ENCODE measurements at regions not wholly inside any gene's neighbourhood (a gene's known extent, or its start where the extent isn't known, plus 50 kb on each side); places are given as distances from the start of the nearest gene placed in this dataset.

- TF ChIP-seq REST (IDR thresholded peaks at IDR 0.05; ENCODE audit: unreplicated experiment) = no peak
- TF ChIP-seq ZNF114 (CRISPR knock-in tag; IDR thresholded peaks at IDR 0.05) = no peak
Observed at GRCh38 chr7:145434811-145435210, 599.0 kb upstream of the TPK1 start (continued).

- H3K27me3 ChIP-seq (ENCODE audit: insufficient read depth) = no peaks in the 10 kb centered on the region
- H4K20me1 ChIP-seq (replicated peaks; ENCODE audit: insufficient read depth) = no peaks in the 10 kb centered on the region
- peaks cover 26% of the 10 kb centered on the region for H3K36me3 Mint-ChIP-seq (ENCODE audit: low read depth)
- no peak for TF ChIP-seq ETS1 (IDR thresholded peaks at IDR 0.05)
- TF ChIP-seq ZNF331 (CRISPR knock-in tag; IDR thresholded peaks at IDR 0.05; ENCODE audit: low read depth) = no peak
- TF ChIP-seq, protein P1, sequence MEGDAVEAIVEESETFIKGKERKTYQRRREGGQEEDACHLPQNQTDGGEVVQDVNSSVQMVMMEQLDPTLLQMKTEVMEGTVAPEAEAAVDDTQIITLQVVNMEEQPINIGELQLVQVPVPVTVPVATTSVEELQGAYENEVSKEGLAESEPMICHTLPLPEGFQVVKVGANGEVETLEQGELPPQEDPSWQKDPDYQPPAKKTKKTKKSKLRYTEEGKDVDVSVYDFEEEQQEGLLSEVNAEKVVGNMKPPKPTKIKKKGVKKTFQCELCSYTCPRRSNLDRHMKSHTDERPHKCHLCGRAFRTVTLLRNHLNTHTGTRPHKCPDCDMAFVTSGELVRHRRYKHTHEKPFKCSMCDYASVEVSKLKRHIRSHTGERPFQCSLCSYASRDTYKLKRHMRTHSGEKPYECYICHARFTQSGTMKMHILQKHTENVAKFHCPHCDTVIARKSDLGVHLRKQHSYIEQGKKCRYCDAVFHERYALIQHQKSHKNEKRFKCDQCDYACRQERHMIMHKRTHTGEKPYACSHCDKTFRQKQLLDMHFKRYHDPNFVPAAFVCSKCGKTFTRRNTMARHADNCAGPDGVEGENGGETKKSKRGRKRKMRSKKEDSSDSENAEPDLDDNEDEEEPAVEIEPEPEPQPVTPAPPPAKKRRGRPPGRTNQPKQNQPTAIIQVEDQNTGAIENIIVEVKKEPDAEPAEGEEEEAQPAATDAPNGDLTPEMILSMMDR (conservative IDR thresholded peaks at IDR 0.05; ENCODE audit: low read depth in 2 of 2) = no peak
- no peak for TF ChIP-seq CREB1 (CRISPR knock-in tag; IDR thresholded peaks at IDR 0.05; ENCODE audit: low read depth)
- TF ChIP-seq ZNF114 (CRISPR knock-in tag; IDR thresholded peaks at IDR 0.05) = no peak
- no peak for TF ChIP-seq JUNB (IDR thresholded peaks at IDR 0.05; ENCODE audit: unreplicated experiment)
- no peak for TF ChIP-seq NANOG (IDR thresholded peaks at IDR 0.05; ENCODE audit: borderline replicate concordance)
- TF ChIP-seq, protein P2, sequence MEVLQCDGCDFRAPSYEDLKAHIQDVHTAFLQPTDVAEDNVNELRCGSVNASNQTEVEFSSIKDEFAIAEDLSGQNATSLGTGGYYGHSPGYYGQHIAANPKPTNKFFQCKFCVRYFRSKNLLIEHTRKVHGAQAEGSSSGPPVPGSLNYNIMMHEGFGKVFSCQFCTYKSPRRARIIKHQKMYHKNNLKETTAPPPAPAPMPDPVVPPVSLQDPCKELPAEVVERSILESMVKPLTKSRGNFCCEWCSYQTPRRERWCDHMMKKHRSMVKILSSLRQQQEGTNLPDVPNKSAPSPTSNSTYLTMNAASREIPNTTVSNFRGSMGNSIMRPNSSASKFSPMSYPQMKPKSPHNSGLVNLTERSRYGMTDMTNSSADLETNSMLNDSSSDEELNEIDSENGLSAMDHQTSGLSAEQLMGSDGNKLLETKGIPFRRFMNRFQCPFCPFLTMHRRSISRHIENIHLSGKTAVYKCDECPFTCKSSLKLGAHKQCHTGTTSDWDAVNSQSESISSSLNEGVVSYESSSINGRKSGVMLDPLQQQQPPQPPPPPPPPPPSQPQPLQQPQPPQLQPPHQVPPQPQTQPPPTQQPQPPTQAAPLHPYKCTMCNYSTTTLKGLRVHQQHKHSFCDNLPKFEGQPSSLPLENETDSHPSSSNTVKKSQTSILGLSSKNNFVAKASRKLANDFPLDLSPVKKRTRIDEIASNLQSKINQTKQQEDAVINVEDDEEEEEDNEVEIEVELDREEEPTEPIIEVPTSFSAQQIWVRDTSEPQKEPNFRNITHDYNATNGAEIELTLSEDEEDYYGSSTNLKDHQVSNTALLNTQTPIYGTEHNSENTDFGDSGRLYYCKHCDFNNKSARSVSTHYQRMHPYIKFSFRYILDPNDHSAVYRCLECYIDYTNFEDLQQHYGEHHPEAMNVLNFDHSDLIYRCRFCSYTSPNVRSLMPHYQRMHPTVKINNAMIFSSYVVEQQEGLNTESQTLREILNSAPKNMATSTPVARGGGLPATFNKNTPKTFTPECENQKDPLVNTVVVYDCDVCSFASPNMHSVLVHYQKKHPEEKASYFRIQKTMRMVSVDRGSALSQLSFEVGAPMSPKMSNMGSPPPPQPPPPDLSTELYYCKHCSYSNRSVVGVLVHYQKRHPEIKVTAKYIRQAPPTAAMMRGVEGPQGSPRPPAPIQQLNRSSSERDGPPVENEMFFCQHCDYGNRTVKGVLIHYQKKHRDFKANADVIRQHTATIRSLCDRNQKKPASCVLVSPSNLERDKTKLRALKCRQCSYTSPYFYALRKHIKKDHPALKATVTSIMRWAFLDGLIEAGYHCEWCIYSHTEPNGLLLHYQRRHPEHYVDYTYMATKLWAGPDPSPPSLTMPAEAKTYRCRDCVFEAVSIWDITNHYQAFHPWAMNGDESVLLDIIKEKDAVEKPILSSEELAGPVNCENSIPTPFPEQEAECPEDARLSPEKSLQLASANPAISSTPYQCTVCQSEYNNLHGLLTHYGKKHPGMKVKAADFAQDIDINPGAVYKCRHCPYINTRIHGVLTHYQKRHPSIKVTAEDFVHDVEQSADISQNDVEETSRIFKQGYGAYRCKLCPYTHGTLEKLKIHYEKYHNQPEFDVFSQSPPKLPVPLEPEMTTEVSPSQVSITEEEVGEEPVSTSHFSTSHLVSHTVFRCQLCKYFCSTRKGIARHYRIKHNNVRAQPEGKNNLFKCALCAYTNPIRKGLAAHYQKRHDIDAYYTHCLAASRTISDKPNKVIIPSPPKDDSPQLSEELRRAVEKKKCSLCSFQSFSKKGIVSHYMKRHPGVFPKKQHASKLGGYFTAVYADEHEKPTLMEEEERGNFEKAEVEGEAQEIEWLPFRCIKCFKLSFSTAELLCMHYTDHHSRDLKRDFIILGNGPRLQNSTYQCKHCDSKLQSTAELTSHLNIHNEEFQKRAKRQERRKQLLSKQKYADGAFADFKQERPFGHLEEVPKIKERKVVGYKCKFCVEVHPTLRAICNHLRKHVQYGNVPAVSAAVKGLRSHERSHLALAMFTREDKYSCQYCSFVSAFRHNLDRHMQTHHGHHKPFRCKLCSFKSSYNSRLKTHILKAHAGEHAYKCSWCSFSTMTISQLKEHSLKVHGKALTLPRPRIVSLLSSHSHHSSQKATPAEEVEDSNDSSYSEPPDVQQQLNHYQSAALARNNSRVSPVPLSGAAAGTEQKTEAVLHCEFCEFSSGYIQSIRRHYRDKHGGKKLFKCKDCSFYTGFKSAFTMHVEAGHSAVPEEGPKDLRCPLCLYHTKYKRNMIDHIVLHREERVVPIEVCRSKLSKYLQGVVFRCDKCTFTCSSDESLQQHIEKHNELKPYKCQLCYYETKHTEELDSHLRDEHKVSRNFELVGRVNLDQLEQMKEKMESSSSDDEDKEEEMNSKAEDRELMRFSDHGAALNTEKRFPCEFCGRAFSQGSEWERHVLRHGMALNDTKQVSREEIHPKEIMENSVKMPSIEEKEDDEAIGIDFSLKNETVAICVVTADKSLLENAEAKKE (CRISPR knock-in tag; IDR thresholded peaks at IDR 0.05) = no peak
- TF ChIP-seq EZH2phosphoT487 (IDR thresholded peaks at IDR 0.05; ENCODE audit: unreplicated experiment) = no peak
- no peak for TF ChIP-seq EZH2 (IDR thresholded peaks at IDR 0.05; ENCODE audit: low read depth, unreplicated experiment)
- H3K36me3 ChIP-seq (ENCODE audit: insufficient read depth) = peaks cover 4% of the 10 kb centered on the region; the same call in 1 of the 2 replicates
- H3K79me2 ChIP-seq (replicated peaks; ENCODE audit: insufficient read depth) = no peaks in the 10 kb centered on the region
- ATAC-seq = no peak
- no peak for DNase-seq (ENCODE audit: low spot score)
- no peak overlapping the region for H3K4me2 ChIP-seq
- H3K4me3 Mint-ChIP-seq = no peak overlapping the region
- H3K9me3 Mint-ChIP-seq = peaks cover 90% of the 10 kb centered on the region
- no peaks in the 10 kb centered on the region for H3K4me1 ChIP-seq (ENCODE audit: insufficient read depth)
- H3K4me3 ChIP-seq = no peak overlapping the region
- H3K9me2 ChIP-seq (ENCODE audit: insufficient read depth) = no peaks in the 10 kb centered on the region
- H3F3A ChIP-seq (replicated peaks; ENCODE audit: low read depth) = no peaks in the 10 kb centered on the region
- H3K27ac ChIP-seq (ENCODE audit: low read depth) = no peak overlapping the region
- H3K4me1 Mint-ChIP-seq = no peaks in the 10 kb centered on the region
- no peak overlapping the region for H2AFZ ChIP-seq
- H3K27me3 Mint-ChIP-seq (ENCODE audit: insufficient read depth, low read depth, poor library complexity) = no peaks in the 10 kb centered on the region
- no peak overlapping the region for H3K27ac Mint-ChIP-seq
Observed at GRCh38 chr7:145431834-145432233, 596.0 kb upstream of the TPK1 start.

All from GM23338 (cell line).